ENCODE measurements at regions not wholly inside any gene's neighbourhood (a gene's known extent, or its start where the extent isn't known, plus 50 kb on each side); places are given as distances from the start of the nearest gene placed in this dataset.
"Not testable (repeated sequence)": the region's sequence is repeated elsewhere in the genome, so short reads cannot be mapped to it uniquely, and the experiment has no call there.

- peak; percentile 3 for DNase-seq
Observed at GRCh38 chr16:21361612-21362227, 83.6 kb upstream of the CRYM start.

- DNase-seq = not testable (repeated sequence)
Observed at GRCh38 chr16:21361045-21361444, 83.0 kb upstream of the CRYM start.

- DNase-seq = not testable (repeated sequence)
Observed at GRCh38 chr16:21359513-21359912, 81.4 kb upstream of the CRYM start.

- not testable (repeated sequence) for DNase-seq
Observed at GRCh38 chr16:21358261-21358795, 80.2 kb upstream of the CRYM start.

GRCh38 chr16:21356308-21356707, 78.2 kb upstream of the CRYM start:
- not testable (repeated sequence) for DNase-seq

GRCh38 chr16:21351433-21351832, 73.3 kb upstream of the CRYM start:
- DNase-seq = not testable (repeated sequence)

GRCh38 chr16:21350851-21351250, 72.8 kb upstream of the CRYM start:
- DNase-seq = not testable (repeated sequence)

- not testable (repeated sequence) for DNase-seq
Observed at GRCh38 chr16:21349336-21349735, 71.2 kb upstream of the CRYM start.

GRCh38 chr16:21348815-21349214, 70.7 kb upstream of the CRYM start:
- not testable (repeated sequence) for DNase-seq

GRCh38 chr16:21347538-21347937, 69.4 kb upstream of the CRYM start:
- not testable (repeated sequence) for DNase-seq

GRCh38 chr16:21346756-21347491, 68.8 kb upstream of the CRYM start:
- DNase-seq = peak; percentile 12

- not testable (repeated sequence) for DNase-seq
Observed at GRCh38 chr16:21344361-21344912, 66.3 kb upstream of the CRYM start.

GRCh38 chr16:21341101-21341500, 63.0 kb upstream of the CRYM start:
- DNase-seq = no peak

- DNase-seq = no peak
Observed at GRCh38 chr16:21339941-21340340, 61.9 kb upstream of the CRYM start.

- no peak for DNase-seq
Observed at GRCh38 chr16:21339269-21339641, 61.2 kb upstream of the CRYM start.

- DNase-seq = no peak
Observed at GRCh38 chr16:21338537-21339268, 60.6 kb upstream of the CRYM start.

- no peak for DNase-seq
Observed at GRCh38 chr16:21336231-21336630, 58.1 kb upstream of the CRYM start.

GRCh38 chr16:21334188-21335146, 56.4 kb upstream of the CRYM start:
- not testable (repeated sequence) for DNase-seq

- DNase-seq = not testable (repeated sequence)
Observed at GRCh38 chr16:21333683-21334082, 55.6 kb upstream of the CRYM start.
